ENCODE measurements at regions not wholly inside any gene's neighbourhood (a gene's known extent, or its start where the extent isn't known, plus 50 kb on each side); places are given as distances from the start of the nearest gene placed in this dataset.
A peak's percentile ranks its signal among the peaks of the same experiment; 100 is the strongest.
"Not testable (repeated sequence)": the region's sequence is repeated elsewhere in the genome, so short reads cannot be mapped to it uniquely, and the experiment has no call there.

GRCh38 chr9:64370344-64370743 lies 914.7 kb downstream of the FOXD4L5 start:
- DNase-seq (ENCODE audit: low read depth in 1 of 2, low spot score in 2 of 2); H3K27ac ChIP-seq; H3K9me3 ChIP-seq (replicated peaks); H3K4me3 ChIP-seq; H3K4me1 ChIP-seq (replicated peaks); H3K36me3 ChIP-seq; H3K27me3 ChIP-seq (replicated peaks): not testable (repeated sequence)

DNA sequence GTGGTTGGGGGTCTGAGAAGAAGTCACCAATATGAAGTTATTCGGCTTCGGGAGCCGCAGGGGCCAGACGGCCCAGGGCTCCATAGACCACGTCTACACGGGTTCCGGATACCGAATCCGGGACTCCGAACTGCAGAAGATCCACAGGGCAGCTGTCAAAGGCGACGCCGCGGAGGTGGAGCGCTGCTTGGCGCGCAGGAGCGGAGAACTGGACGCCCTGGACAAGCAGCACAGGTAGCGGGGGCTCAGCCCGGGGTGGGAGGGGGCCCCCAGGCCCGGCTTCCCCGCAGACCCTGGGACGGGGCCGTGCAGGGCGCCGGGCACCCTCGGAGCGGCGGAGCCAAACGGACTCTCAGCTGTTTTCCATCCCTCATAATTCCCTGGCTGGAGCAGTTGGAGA lies 915.4 kb downstream of the FOXD4L5 start:
- DNase-seq (ENCODE audit: low read depth in 1 of 2, low spot score in 2 of 2); H3K9me3 ChIP-seq (replicated peaks); H3K27me3 ChIP-seq (replicated peaks); H3K27ac ChIP-seq; H3K4me3 ChIP-seq; H3K4me1 ChIP-seq (replicated peaks); H3K36me3 ChIP-seq: not testable (repeated sequence)

DNA sequence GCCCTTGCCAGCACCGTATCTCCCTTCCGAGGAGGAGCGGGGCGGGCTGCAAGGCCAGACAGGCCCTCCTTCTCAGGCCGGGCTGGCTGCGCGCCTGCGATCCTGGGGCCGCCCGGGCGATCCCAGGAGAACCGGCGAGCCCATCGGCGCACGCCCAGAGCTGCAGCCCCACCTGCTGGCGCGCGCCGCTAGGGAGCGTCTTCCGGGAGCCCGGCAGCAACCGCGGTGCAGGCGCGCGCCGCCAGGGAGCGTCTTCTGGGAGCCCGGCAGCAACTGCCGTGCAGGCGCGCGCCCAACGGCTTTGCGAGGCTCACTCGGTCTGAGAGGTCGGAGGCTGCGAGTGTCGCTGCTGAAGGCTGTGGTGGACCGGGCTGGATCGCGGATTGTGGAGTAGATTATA lies 915.9 kb downstream of the FOXD4L5 start:
- H3K4me1 ChIP-seq (replicated peaks); H3K27ac ChIP-seq; H3K4me3 ChIP-seq; H3K9me3 ChIP-seq (replicated peaks); H3K27me3 ChIP-seq (replicated peaks); H3K36me3 ChIP-seq: not testable (repeated sequence)
- DNase-seq (ENCODE audit: low read depth in 1 of 2, low spot score in 2 of 2), result peak in 1 of 2 experiments; percentile 72

DNA sequence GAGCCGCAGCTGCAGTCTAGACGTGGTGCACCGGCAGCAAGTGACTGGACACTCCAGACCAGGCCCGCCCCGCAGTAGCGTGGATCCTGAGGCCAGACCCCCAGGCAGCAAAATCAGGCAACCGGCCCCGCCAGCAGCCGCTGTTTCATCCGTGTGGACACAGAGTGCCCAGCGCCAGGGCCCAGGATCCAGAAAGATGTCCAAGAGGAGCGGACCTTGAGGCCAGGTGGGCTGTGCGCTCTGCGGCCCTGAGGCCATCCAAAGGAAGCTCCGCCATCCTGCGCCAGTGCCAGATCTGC lies 916.4 kb downstream of the FOXD4L5 start:
- not testable (repeated sequence) for H3K36me3 ChIP-seq; H3K4me1 ChIP-seq (replicated peaks); H3K27me3 ChIP-seq (replicated peaks); H3K9me3 ChIP-seq (replicated peaks); DNase-seq (ENCODE audit: low read depth in 1 of 2, low spot score in 2 of 2); H3K4me3 ChIP-seq; H3K27ac ChIP-seq

DNA sequence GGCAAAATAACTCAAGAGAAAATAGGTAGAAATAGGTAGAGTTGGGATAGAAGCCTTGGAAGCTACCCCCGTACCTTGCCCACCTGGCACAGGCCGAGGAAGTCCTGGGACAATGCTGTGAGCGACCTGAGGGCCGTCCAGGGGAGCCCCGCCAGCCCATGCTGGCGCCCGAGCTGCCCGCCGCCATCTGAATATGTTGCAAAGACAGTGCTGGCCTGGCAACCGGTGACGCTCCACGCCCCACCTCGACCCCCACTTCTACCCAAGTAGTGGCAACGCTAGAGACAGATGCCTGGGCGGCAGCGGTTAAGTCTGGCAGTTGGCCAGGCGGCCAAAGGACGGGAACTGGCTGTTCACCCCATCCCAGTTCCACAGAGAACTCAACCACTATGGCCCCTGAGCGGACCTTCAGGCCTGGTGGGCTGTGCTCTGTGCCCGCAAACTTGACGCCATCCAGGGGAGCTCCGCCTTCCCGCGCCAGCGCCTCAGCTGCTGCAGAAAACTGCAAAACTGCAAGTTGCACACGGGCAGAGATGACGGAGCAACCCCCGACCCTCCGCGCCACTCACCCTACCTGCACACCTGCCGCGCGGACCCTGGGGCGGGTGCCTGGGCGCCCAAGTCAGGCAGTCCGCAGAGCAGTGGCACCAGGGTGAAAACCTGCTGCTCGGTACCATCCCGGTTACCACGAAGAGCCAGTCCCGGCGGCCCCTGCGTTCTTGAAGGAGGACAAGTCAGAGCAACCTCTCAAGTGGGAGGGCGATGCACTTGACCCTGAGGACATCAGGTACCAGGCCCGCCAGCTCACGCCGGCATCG lies 917.0 kb downstream of the FOXD4L5 start:
- H3K9me3 ChIP-seq (replicated peaks); H3K27ac ChIP-seq; H3K36me3 ChIP-seq; H3K4me3 ChIP-seq; DNase-seq (ENCODE audit: low read depth in 1 of 2, low spot score in 2 of 2); H3K27me3 ChIP-seq (replicated peaks); H3K4me1 ChIP-seq (replicated peaks): not testable (repeated sequence)

Data from SJSA1 (cell line).